Kidney (tissue), 13 donors: ENCODE measurements at regions not wholly inside any gene's neighbourhood (a gene's known extent, or its start where the extent isn't known, plus 50 kb on each side); places are given as distances from the start of the nearest gene placed in this dataset.

Source experiments
- DNase-seq, 5 donors: peaks; one replicate each; pipeline ENCODE4 v3.0.0-alpha.2; 2013 to 2020
- FAIRE-seq: peaks from 2 replicates; lab custom pipeline; 2012; peaks lifted over from hg19 to GRCh38; lab: Jason Lieb, UNC
- H3K27ac ChIP-seq, 2 donors: one replicate each; pipeline ENCODE4 v1.7.0; 2013; ENCODE audit warnings: low read depth in 2 of 2, low read length in 2 of 2, inconsistent platforms in 1 of 2
- H3K27me3 ChIP-seq: one replicate; pipeline ENCODE4 v1.7.1; 2013; ENCODE audit warnings: low read length, inconsistent platforms; ENCODE audit not compliant: control insufficient read depth, insufficient read depth
- H3K36me3 ChIP-seq, 3 donors: one replicate each; pipeline versions ENCODE4 v1.7.0 to v1.7.1; 2013; ENCODE audit warnings: low read length in 3 of 3, control low read depth in 1 of 3, inconsistent platforms in 1 of 3; ENCODE audit not compliant: insufficient read depth in 3 of 3, control insufficient read depth in 2 of 3
- H3K4me1 ChIP-seq, 3 donors: one replicate each; pipeline versions ENCODE4 v1.7.0 to v1.7.1; 2013; ENCODE audit warnings: low read length in 3 of 3, inconsistent platforms in 1 of 3, low read depth in 1 of 3; ENCODE audit not compliant: control insufficient read depth in 2 of 3, insufficient read depth in 2 of 3
- H3K4me3 ChIP-seq, 3 donors: one replicate each; pipeline versions ENCODE4 v1.7.0 to v1.8.1; 2013; ENCODE audit warnings: low read length in 3 of 3, control low read depth in 1 of 3, inconsistent platforms in 1 of 3
- H3K9ac ChIP-seq, 3 donors: one replicate each; pipeline versions ENCODE4 v1.7.0 to v1.7.1; 2013; ENCODE audit warnings: low read length in 3 of 3, control low read depth in 1 of 3, inconsistent platforms in 1 of 3
- H3K9me3 ChIP-seq, 3 donors: one replicate each; pipeline versions ENCODE4 v1.7.0 to v1.7.1; 2013; ENCODE audit warnings: low read length in 3 of 3, control low read depth in 1 of 3, inconsistent platforms in 1 of 3; ENCODE audit not compliant: control insufficient read depth in 2 of 3, insufficient read depth in 1 of 3
- intact Hi-C: fragments of 100-400 bp; cut with DNase I; formaldehyde crosslinking; loops from one replicate; pipeline ENCODE4 v1.11.1; 2022
- TF ChIP-seq, protein P1 (sequence below): IDR thresholded peaks from 3 replicates; pipeline ENCODE4 v1.5.1; 2012; ENCODE audit warnings: mild to moderate bottlenecking, moderate library complexity, borderline replicate concordance; ENCODE audit not compliant: insufficient read depth; ENCODE audit errors: extremely low read depth
- donor health status: control.
- donor health status: control.
- donor health status: control.
- donor health status: control.
- donor health status: control.
- donor health status: DM: yes; HTN: yes; CAD: no.
- donor health status: Normal renal cell carcinoma (clear cell type).

DNA sequence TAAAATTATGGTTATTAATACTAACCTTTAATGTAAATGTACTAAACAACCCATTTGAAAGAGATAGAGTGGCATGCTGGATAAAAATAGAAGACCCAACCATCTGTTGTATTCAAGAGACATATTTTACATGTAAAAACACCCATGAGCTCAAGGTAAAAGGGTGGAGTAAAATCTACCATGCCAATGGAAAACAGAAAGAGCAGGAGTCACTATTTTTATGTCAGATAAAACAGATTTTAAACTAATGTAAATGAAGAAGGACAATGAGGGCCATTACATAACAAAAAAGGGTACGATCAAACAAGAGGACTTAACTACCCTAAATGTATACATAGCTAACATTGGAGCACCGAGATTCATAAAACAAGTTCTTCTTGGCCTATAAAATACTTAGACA is 66.3 kb downstream of the ITM2A start:
- FAIRE-seq: no peak
- no peak overlapping the region for H3K4me3 ChIP-seq
- H3K4me1 ChIP-seq: no peaks in the 10 kb centered on the region
- no peak overlapping the region for H3K9ac ChIP-seq
- no peaks in the 10 kb centered on the region for H3K36me3 ChIP-seq
- H3K9me3 ChIP-seq: no peaks in the 10 kb centered on the region
- intact Hi-C loops: no loop called here
- H3K27ac ChIP-seq: no peak overlapping the region
- no peak for DNase-seq
- H3K27me3 ChIP-seq: no peaks in the 10 kb centered on the region
- TF ChIP-seq, protein P1, sequence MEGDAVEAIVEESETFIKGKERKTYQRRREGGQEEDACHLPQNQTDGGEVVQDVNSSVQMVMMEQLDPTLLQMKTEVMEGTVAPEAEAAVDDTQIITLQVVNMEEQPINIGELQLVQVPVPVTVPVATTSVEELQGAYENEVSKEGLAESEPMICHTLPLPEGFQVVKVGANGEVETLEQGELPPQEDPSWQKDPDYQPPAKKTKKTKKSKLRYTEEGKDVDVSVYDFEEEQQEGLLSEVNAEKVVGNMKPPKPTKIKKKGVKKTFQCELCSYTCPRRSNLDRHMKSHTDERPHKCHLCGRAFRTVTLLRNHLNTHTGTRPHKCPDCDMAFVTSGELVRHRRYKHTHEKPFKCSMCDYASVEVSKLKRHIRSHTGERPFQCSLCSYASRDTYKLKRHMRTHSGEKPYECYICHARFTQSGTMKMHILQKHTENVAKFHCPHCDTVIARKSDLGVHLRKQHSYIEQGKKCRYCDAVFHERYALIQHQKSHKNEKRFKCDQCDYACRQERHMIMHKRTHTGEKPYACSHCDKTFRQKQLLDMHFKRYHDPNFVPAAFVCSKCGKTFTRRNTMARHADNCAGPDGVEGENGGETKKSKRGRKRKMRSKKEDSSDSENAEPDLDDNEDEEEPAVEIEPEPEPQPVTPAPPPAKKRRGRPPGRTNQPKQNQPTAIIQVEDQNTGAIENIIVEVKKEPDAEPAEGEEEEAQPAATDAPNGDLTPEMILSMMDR: no peak

DNA sequence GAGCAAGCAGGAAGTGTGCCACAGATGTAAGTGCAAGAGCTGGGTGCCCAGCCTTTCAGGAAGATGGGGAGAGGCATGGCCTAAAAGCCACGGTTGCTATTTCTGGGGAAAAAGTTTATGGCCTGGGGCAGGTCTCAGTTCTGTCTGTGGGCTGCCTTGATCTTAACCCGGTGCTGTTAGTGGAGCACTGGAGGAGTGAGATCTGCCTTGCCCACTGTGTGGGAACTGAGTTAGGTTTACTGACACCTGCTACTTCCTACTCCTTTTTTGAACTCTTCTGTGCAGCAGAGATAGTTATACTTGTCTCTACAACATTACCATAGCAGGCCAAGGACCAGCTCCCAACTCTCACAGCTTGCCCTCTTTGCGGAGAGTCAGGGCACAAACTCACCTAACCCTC is 76.5 kb downstream of the ITM2A start:
- intact Hi-C loops: no loop called here
- no peak overlapping the region for H3K9ac ChIP-seq
- DNase-seq: no peak
- no peak overlapping the region for H3K27ac ChIP-seq
- TF ChIP-seq, protein P1: no peak
- H3K4me1 ChIP-seq: no peaks in the 10 kb centered on the region
- H3K4me3 ChIP-seq: no peak overlapping the region
- H3K27me3 ChIP-seq: no peaks in the 10 kb centered on the region
- no peak for FAIRE-seq
- no peaks in the 10 kb centered on the region for H3K9me3 ChIP-seq
- no peaks in the 10 kb centered on the region for H3K36me3 ChIP-seq

DNA sequence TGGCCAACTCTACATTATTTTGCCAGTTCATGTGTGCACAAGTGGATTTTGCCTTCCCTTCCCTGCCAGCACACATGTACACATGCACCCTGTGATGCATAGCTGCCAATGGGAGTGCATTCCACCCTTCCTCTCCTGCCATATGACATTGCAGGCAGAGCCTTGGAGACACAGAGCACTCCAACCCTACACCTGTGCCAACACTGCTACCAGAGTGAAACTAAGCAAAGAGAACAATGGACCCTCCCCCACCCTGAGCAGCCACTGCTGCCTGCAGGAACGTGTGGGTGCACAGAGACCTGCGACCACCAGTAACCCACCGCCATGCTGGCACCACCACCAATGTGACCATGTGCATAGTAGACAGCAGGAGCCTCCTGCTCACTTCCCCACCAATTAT is 78.4 kb downstream of the ITM2A start:
- H3K9me3 ChIP-seq: no peaks in the 10 kb centered on the region
- no peak overlapping the region for H3K27ac ChIP-seq
- intact Hi-C loops: no loop called here
- FAIRE-seq: no peak
- H3K27me3 ChIP-seq: no peaks in the 10 kb centered on the region
- H3K4me3 ChIP-seq: no peak overlapping the region
- no peaks in the 10 kb centered on the region for H3K4me1 ChIP-seq
- H3K36me3 ChIP-seq: no peaks in the 10 kb centered on the region
- no peak for DNase-seq
- H3K9ac ChIP-seq: no peak overlapping the region
- TF ChIP-seq, protein P1: no peak

DNA sequence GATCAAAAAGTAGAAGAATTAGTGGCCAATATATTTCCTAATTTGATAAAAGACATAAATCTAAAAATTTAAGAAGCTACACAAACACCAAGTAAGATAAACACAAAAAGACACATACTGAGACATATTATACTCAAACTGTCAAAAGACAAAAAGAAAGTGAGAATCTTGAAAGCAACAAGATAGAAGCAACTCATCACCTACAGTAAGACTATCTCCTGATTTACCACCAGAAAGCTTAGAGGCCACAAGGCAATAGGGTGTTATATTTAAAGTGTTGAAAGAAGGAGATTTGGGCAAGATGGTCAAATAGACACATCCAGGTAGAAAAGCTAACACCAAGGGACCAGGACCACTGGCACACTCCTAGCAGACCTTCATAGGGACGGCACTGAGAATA is 79.4 kb downstream of the ITM2A start:
- Histone ChIP-seq H3K27ac (no peak overlapping the region), H3K9ac (no peak overlapping the region), H3K4me1 (no peaks in the 10 kb centered on the region), H3K4me3 (no peak overlapping the region), H3K9me3 (no peaks in the 10 kb centered on the region), H3K36me3 (no peaks in the 10 kb centered on the region), H3K27me3 (no peaks in the 10 kb centered on the region)
- DNase-seq (no peak), FAIRE-seq (peak; percentile 56)
- intact Hi-C loops: no loop called here
- TF ChIP-seq, protein P1: no peak
